Body of pancreas (tissue), 4 donors: ENCODE measurements at regions not wholly inside any gene's neighbourhood (a gene's known extent, or its start where the extent isn't known, plus 50 kb on each side); places are given as distances from the start of the nearest gene placed in this dataset.

Experiments
- CTCF ChIP-seq, 7 experiments: fragments of 450-650 bp in 4 of 7; fragments of 200-600 bp in 3 of 7; sonication (generic) in 3 of 7; IDR thresholded peaks; one replicate each; pipeline ENCODE4 v1.5.1; 2016 to 2019; ENCODE audit warnings: antibody characterized with exemption in 7 of 7
- POLR2A ChIP-seq, 3 donors: fragments of 450-650 bp; IDR thresholded peaks; one replicate each; pipeline ENCODE4 v1.6.1; 2016; ENCODE audit warnings: antibody characterized with exemption in 3 of 3, mild to moderate bottlenecking in 2 of 3

GRCh38 chr2:48228345-48228684, 86.2 kb upstream of the FOXN2 start:
- no peak for TF ChIP-seq CTCF (IDR thresholded peaks at IDR 0.05)
- no peak for TF ChIP-seq POLR2A (IDR thresholded peaks at IDR 0.05)
